ENCODE measurements at regions not wholly inside any gene's neighbourhood (a gene's known extent, or its start where the extent isn't known, plus 50 kb on each side); places are given as distances from the start of the nearest gene placed in this dataset.

- H3K9me3 ChIP-seq (ENCODE audit: insufficient read depth, low read depth): no peaks in the 10 kb centered on the region
- no peaks in the 10 kb centered on the region for H3K27me3 ChIP-seq (ENCODE audit: insufficient read depth, low read depth)
- no peaks in the 10 kb centered on the region for H3F3A ChIP-seq (ENCODE audit: insufficient read depth, low read depth)
- no TSS peak for BruUV-seq (replicated peaks)
- no peak overlapping the region for H3K4me3 ChIP-seq
- H3K27ac ChIP-seq: no peak overlapping the region
- no peak for DNase-seq
- no peak for TF ChIP-seq CTCF (conservative IDR thresholded peaks at IDR 0.05)
- no peaks in the 10 kb centered on the region for H3K36me3 ChIP-seq (ENCODE audit: low read depth)
- POLR2A ChIA-PET (ENCODE audit: unreplicated experiment): interaction anchor here (0.5 kb wide), 1 partner anchor 1515 kb away, joined by 3 read pairs; no protein-coding TSS in a partner anchor
- intact Hi-C loops (cut with micrococcal nuclease; ENCODE audit: unreplicated experiment): no loop called here
- H3K79me2 ChIP-seq (ENCODE audit: low read depth): no peaks in the 10 kb centered on the region
- no peak overlapping the region for H2AFZ ChIP-seq
- H3K4me1 ChIP-seq (replicated peaks; ENCODE audit: insufficient read depth): no peaks in the 10 kb centered on the region
- H3K4me2 ChIP-seq: no peak overlapping the region
- H4K20me1 ChIP-seq (ENCODE audit: insufficient read depth): no peaks in the 10 kb centered on the region
- H3K9me2 ChIP-seq (ENCODE audit: insufficient read depth): no peaks in the 10 kb centered on the region
- CTCF ChIA-PET: no interaction called here
Observed at GRCh38 chr10:24113901-24114300, 95.0 kb upstream of the KIAA1217 start.

- Histone ChIP-seq H3K79me2 (ENCODE audit: low read depth) (no peaks in the 10 kb centered on the region), H4K20me1 (ENCODE audit: insufficient read depth) (no peaks in the 10 kb centered on the region), H3K27me3 (ENCODE audit: insufficient read depth, low read depth) (no peaks in the 10 kb centered on the region), H3K4me3 (no peak overlapping the region), H3K9me2 (ENCODE audit: insufficient read depth) (no peaks in the 10 kb centered on the region), H3K4me2 (no peak overlapping the region), H3F3A (ENCODE audit: insufficient read depth, low read depth) (no peaks in the 10 kb centered on the region), H3K4me1 (replicated peaks; ENCODE audit: insufficient read depth) (no peaks in the 10 kb centered on the region), H3K36me3 (ENCODE audit: low read depth) (no peaks in the 10 kb centered on the region), H3K9me3 (ENCODE audit: insufficient read depth, low read depth) (no peaks in the 10 kb centered on the region), H3K27ac (no peak overlapping the region), H2AFZ (no peak overlapping the region)
- no peak for DNase-seq
- TF ChIP-seq CTCF (conservative IDR thresholded peaks at IDR 0.05) (no peak), EZH2 (IDR thresholded peaks at IDR 0.05; ENCODE audit: low read depth) (no peak)
- ChIA-PET POLR2A (ENCODE audit: unreplicated experiment) (no interaction called here), CTCF (no interaction called here)
- no TSS peak for BruUV-seq (replicated peaks)
- intact Hi-C loops (cut with micrococcal nuclease; ENCODE audit: unreplicated experiment): no loop called here
Observed at GRCh38 chr10:24114556-24114955, 94.4 kb upstream of the KIAA1217 start.

GRCh38 chr10:24115403-24115802, 93.5 kb upstream of the KIAA1217 start:
- CTCF ChIA-PET: no interaction called here
- Histone ChIP-seq H3K27me3 (ENCODE audit: insufficient read depth, low read depth) (no peaks in the 10 kb centered on the region), H3K36me3 (ENCODE audit: low read depth) (no peaks in the 10 kb centered on the region), H3K4me3 (no peak overlapping the region), H3F3A (ENCODE audit: insufficient read depth, low read depth) (no peaks in the 10 kb centered on the region), H3K9me3 (ENCODE audit: insufficient read depth, low read depth) (no peaks in the 10 kb centered on the region), H3K79me2 (ENCODE audit: low read depth) (no peaks in the 10 kb centered on the region), H3K27ac (no peak overlapping the region), H2AFZ (no peak overlapping the region), H3K4me1 (replicated peaks; ENCODE audit: insufficient read depth) (no peaks in the 10 kb centered on the region), H3K9me2 (ENCODE audit: insufficient read depth) (no peaks in the 10 kb centered on the region), H3K4me2 (no peak overlapping the region), H4K20me1 (ENCODE audit: insufficient read depth) (no peaks in the 10 kb centered on the region)
- no TSS peak for BruUV-seq (replicated peaks)
- POLR2A ChIA-PET (ENCODE audit: unreplicated experiment): no interaction called here
- TF ChIP-seq CTCF (conservative IDR thresholded peaks at IDR 0.05) (no peak), EZH2 (IDR thresholded peaks at IDR 0.05; ENCODE audit: low read depth) (no peak)
- intact Hi-C loops (cut with micrococcal nuclease; ENCODE audit: unreplicated experiment): no loop called here
- no peak for DNase-seq
